RWPE1 (cell line): ENCODE measurements at regions not wholly inside any gene's neighbourhood (a gene's known extent, or its start where the extent isn't known, plus 50 kb on each side); places are given as distances from the start of the nearest gene placed in this dataset.

Experiments
- CTCF ChIA-PET: fragments of 350-600 bp; sonication (Branson Sonifier 250); formaldehyde crosslinking; extraction: SDS; loops from one replicate; lab custom pipeline; 2021; lab: Yijun Ruan, JAX
- POLR2A ChIA-PET: fragments of 400-600 bp; formaldehyde crosslinking; extraction: SDS; loops from one replicate; lab custom pipeline; 2020; ENCODE audit warnings: antibody characterized with exemption; ENCODE audit not compliant: low non-redundant PET; lab: Yijun Ruan, JAX
- DNase-seq: peaks from one replicate; pipeline ENCODE4 v3.0.0; 2012; ENCODE audit warnings: low spot score
- H3K27ac ChIP-seq: fragments of 450-650 bp; 2 replicates; pipeline ENCODE4 v1.5.1; 2017
- TF ChIP-seq, protein P1 (sequence below): fragments of 450-650 bp; conservative IDR thresholded peaks from 2 replicates; pipeline ENCODE4 v1.5.1; 2017; ENCODE audit warnings: low read depth, mild to moderate bottlenecking

DNA sequence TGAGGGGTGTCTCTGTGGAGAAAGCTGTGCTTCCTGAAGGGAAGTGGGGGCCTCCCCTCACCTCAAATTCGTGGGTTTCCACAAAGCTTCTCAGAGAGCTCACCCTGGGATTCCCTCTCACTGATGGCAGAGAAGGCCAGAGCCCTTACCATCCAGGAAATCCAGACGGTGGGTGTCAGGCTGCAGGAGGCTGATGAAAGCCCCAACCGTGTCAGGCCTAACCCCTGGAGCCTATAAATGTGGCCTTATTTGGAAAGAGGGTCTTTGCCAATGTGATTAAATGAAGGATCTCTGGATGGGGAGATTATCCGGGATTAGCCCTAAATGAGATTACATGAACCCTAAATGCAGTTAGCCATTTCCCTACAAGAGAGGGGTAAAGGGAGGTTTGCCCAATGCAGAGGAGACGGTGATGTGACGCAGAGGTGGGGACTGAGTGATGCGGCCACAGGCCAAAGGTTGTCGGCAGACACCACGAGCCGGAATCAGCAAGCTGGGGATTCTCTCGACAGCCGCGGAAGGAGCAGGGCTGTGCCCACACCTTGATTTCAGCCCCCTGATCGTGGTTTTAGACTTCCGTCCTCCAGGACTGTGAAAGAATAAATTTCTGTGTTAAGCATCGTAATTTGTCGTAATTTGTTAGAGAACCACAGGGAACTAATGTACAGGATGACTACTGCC lies 82.6 kb downstream of the TOMM20 start:
- no peak overlapping the region; the same call in 1 of the 2 replicates for H3K27ac ChIP-seq
- ChIA-PET CTCF (interaction anchor here (0.6 kb wide), 1 partner anchor 18 kb away, joined by 4 read pairs; no protein-coding TSS in a partner anchor), POLR2A (no interaction called here)
- TF ChIP-seq, protein P1, sequence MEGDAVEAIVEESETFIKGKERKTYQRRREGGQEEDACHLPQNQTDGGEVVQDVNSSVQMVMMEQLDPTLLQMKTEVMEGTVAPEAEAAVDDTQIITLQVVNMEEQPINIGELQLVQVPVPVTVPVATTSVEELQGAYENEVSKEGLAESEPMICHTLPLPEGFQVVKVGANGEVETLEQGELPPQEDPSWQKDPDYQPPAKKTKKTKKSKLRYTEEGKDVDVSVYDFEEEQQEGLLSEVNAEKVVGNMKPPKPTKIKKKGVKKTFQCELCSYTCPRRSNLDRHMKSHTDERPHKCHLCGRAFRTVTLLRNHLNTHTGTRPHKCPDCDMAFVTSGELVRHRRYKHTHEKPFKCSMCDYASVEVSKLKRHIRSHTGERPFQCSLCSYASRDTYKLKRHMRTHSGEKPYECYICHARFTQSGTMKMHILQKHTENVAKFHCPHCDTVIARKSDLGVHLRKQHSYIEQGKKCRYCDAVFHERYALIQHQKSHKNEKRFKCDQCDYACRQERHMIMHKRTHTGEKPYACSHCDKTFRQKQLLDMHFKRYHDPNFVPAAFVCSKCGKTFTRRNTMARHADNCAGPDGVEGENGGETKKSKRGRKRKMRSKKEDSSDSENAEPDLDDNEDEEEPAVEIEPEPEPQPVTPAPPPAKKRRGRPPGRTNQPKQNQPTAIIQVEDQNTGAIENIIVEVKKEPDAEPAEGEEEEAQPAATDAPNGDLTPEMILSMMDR = no peak
- no peak for DNase-seq

DNA sequence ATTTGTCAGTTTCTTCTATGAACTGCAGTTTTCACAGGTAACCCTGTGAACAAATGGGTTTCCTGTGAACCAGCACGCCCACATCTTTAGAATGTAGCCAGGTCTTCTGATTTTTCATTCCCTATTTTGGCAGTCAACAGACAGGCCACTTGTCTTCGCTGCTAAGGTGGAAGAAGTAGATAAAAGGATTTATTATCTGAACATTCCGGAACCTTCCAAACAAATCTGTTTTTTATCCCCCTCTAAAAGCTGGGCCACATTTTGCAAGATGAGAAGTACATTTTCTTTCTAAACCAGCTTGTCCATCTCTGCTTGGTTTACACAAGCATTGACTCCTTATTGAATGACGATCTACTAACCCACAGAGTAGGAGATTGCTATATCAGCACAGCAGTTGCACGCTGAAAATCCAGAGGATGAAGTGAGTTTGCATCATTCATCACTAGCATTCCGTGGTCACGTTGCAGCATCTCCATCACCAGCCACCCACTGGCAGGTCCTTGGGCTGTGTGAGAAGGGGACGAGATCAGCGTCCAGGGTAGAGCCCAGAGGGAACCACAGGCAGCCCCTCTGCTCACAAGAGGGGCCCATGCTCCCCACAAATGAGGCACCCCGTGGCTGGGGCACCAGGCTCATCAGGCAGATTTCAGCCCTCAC lies 83.5 kb downstream of the TOMM20 start:
- H3K27ac ChIP-seq = no peak overlapping the region
- TF ChIP-seq, protein P1 = no peak
- CTCF ChIA-PET = no interaction called here
- POLR2A ChIA-PET = no interaction called here
- no peak for DNase-seq

DNA sequence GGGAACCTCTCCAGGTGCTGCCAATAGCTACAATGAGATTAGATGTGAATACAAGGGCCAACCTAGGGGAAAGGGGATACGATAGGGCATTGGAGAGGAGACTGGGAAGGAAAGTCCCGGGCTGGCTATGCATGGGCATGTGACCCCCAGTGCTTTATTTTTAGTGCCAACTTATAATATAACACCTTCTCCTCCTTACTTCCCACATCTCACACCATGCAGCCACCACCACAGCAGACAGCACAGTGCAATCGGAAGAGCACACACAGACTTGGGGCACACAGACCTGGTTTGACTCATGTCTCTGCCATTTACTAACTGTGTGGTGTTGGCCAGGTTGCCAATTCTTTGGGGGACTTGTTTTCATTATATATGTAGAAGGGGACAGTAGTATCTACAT lies 85.4 kb downstream of the TOMM20 start:
- CTCF ChIA-PET = no interaction called here

DNA sequence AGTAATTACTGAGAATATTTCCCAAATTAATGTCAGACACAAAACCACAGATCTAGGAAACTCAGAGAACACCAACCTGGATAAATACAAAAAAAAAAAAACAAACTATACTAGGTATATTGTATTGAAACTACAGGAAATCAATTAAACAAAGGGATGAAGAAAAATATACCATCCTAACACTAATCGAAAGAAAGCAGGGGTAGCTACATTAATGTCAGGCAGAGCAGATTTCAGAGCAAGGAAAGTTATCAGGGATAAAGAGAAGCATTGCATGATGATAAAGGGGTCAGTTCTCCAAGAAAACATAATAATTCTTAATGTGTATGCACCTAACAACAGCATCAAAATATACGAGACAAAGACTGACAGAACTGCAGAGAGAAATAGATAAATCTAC lies 89.9 kb downstream of the TOMM20 start:
- POLR2A ChIA-PET = no interaction called here
- H3K27ac ChIP-seq = no peak overlapping the region
- CTCF ChIA-PET = interaction anchor here (0.6 kb wide), 1 partner anchor 902 kb away, joined by 3 read pairs; no protein-coding TSS in a partner anchor
- TF ChIP-seq, protein P1 = no peak
- no peak for DNase-seq

More for the DNA sequence above, 85.4 kb downstream of the TOMM20 start:
- no peak for DNase-seq
- no peak overlapping the region for H3K27ac ChIP-seq
- POLR2A ChIA-PET = no interaction called here
- TF ChIP-seq, protein P1 = no peak

DNA sequence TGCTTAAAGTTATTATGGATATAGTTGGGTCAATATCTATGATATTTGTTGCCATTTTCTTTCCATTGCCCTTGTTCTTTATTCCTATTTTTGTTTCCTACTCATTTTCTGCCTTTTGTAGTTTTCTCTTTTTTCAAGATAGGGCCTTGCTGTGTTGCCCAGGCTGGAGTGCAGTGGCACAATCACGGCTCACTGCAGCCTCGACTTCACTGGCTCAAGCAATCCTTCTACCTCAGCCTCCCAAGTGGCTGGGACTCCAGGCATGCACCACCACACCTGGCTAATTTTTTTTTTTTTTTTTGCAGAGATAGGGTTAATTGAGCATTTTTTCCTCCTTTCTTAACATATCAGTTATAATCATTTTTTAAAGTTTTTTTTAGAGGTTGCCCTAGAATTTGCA lies 92.7 kb downstream of the TOMM20 start:
- CTCF ChIA-PET = no interaction called here
- H3K27ac ChIP-seq = no peak overlapping the region
- TF ChIP-seq, protein P1 = no peak
- no peak for DNase-seq
- POLR2A ChIA-PET = no interaction called here

DNA sequence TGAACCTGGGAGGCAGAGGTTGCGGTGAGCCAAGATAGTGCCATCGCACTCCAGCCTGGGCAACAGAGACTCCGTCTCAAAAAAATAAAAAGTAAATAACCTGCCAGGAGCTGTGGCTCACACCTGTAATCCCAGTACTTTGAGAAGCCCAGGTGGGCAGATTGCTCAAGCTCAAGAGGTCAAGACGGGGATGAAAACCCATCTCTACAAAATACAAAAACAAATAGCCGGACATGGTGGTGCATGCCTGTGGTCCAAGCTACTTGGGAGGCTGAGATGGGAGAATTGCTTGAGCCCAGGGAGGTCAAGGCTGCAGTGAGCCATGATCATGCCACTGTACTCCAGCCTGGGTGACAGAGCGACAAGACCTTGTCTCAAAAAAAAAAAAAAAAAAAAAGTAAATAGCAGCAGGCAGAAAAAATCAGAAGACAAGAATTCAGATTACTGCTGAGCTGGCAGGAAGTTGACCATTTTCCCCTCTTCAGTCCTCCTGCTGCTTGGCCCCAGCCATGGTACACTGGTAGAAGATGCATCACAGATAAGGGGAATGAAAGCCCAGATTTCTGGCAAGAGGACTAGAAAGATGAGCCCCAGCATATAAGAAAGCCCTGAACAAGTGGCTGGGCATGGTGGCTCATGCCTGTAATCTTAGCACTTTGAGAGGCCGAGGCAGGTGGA lies 97.6 kb downstream of the TOMM20 start:
- no peak overlapping the region for H3K27ac ChIP-seq
- POLR2A ChIA-PET = no interaction called here
- TF ChIP-seq, protein P1 = no peak
- no peak for DNase-seq
- CTCF ChIA-PET = interaction anchor here (0.6 kb wide), 1 partner anchor 20 kb away, joined by 4 read pairs; no protein-coding TSS in a partner anchor
